HFF-Myc (cell line): ENCODE measurements at regions not wholly inside any gene's neighbourhood (a gene's known extent, or its start where the extent isn't known, plus 50 kb on each side); places are given as distances from the start of the nearest gene placed in this dataset.

Source experiments
- DNase-seq: peaks from one replicate; pipeline ENCODE4 v3.0.0-alpha.2; 2011; ENCODE audit warnings: low read depth; ENCODE audit errors: extremely low read depth
- H3K4me3 ChIP-seq: replicated peaks from 2 replicates; pipeline ENCODE4 v1.5.1; 2011; ENCODE audit warnings: low read depth, mild to moderate bottlenecking, control low read depth, low read length
- CTCF ChIP-seq: IDR thresholded peaks from 2 replicates; pipeline ENCODE4 v1.5.1; 2012; ENCODE audit warnings: mild to moderate bottlenecking, low read depth, low read length, control low read depth; ENCODE audit errors: missing control alignments

GRCh38 chr5:66507106-66507505 lies 89.1 kb upstream of the MAST4 start:
- H3K4me3 ChIP-seq = no peak overlapping the region
- no peak for TF ChIP-seq CTCF
- no peak for DNase-seq

GRCh38 chr5:66511491-66511890 lies 84.7 kb upstream of the MAST4 start:
- no peak overlapping the region for H3K4me3 ChIP-seq
- no peak for DNase-seq
- TF ChIP-seq CTCF = no peak

GRCh38 chr5:66513130-66513529 lies 83.1 kb upstream of the MAST4 start:
- H3K4me3 ChIP-seq = no peak overlapping the region
- DNase-seq = no peak
- no peak for TF ChIP-seq CTCF

- no peak for TF ChIP-seq CTCF
- no peak overlapping the region for H3K4me3 ChIP-seq
- DNase-seq = no peak
Measured at GRCh38 chr5:66515209-66515608, 81.0 kb upstream of the MAST4 start.

- TF ChIP-seq CTCF = no peak
- H3K4me3 ChIP-seq = no peak overlapping the region
- no peak for DNase-seq
Measured at GRCh38 chr5:66516550-66516949, 79.6 kb upstream of the MAST4 start.

- H3K4me3 ChIP-seq = no peak overlapping the region
- DNase-seq = no peak
- TF ChIP-seq CTCF = no peak
Measured at GRCh38 chr5:66517351-66517750, 78.8 kb upstream of the MAST4 start.

- no peak for TF ChIP-seq CTCF
- no peak overlapping the region for H3K4me3 ChIP-seq
Measured at GRCh38 chr5:66518052-66518451, 78.1 kb upstream of the MAST4 start.

More at GRCh38 chr5:66518052-66518451, 78.1 kb upstream of the MAST4 start:
- no peak for DNase-seq
